Parathyroid adenoma (tissue), 2 donors: ENCODE measurements at regions not wholly inside any gene's neighbourhood (a gene's known extent, or its start where the extent isn't known, plus 50 kb on each side); places are given as distances from the start of the nearest gene placed in this dataset.

Experiments used
- H2AFZ ChIP-seq: fragments of 300-600 bp; sonication (generic); one replicate; pipeline ENCODE4 v1.7.0; 2017; ENCODE audit warnings: antibody characterized with exemption, mild to moderate bottlenecking
- H3K27ac ChIP-seq: fragments of 300-600 bp; sonication (generic); one replicate; pipeline ENCODE4 v1.7.0; 2017
- H3K27me3 ChIP-seq: fragments of 300-600 bp; sonication (generic); one replicate; pipeline ENCODE4 v1.7.0; 2017; ENCODE audit warnings: low read length; ENCODE audit not compliant: control insufficient read depth, insufficient read depth
- H3K36me3 ChIP-seq: fragments of 300-600 bp; sonication (generic); one replicate; pipeline ENCODE4 v1.7.0; 2017; ENCODE audit warnings: low read length; ENCODE audit not compliant: control insufficient read depth, insufficient read depth
- H3K4me1 ChIP-seq: fragments of 300-600 bp; sonication (generic); one replicate; pipeline ENCODE4 v1.7.0; 2017; ENCODE audit warnings: control low read depth
- H3K4me2 ChIP-seq: fragments of 300-600 bp; sonication (generic); one replicate; pipeline ENCODE4 v1.7.0; 2017; ENCODE audit warnings: low read length
- H3K4me3 ChIP-seq: fragments of 300-600 bp; sonication (generic); one replicate; pipeline ENCODE4 v1.7.0; 2017; ENCODE audit warnings: low read depth, low read length
- H3K79me2 ChIP-seq: fragments of 300-600 bp; sonication (generic); one replicate; pipeline ENCODE4 v1.7.0; 2017; ENCODE audit warnings: control low read depth
- H3K9ac ChIP-seq: fragments of 300-600 bp; sonication (generic); one replicate; pipeline ENCODE4 v1.7.0; 2017; ENCODE audit warnings: mild to moderate bottlenecking
- H3K9me3 ChIP-seq: fragments of 300-600 bp; sonication (generic); one replicate; pipeline ENCODE4 v1.7.0; 2017; ENCODE audit warnings: low read length; ENCODE audit not compliant: control insufficient read depth
- TF ChIP-seq, protein P1 (sequence below): fragments of 300-600 bp; sonication (generic); IDR thresholded peaks from one replicate; pipeline ENCODE4 v1.7.0; 2017; ENCODE audit warnings: antibody characterized with exemption, mild to moderate bottlenecking
- donor health status: primary hyperparathyroidism.

GRCh38 chr11:130796828-130797227 is 119.5 kb downstream of the SNX19 start:
- no peaks in the 10 kb centered on the region for H3K9me3 ChIP-seq
- H3K4me2 ChIP-seq: no peak overlapping the region
- H3K9ac ChIP-seq: no peak overlapping the region
- H3K4me1 ChIP-seq: no peaks in the 10 kb centered on the region
- H3K4me3 ChIP-seq: no peak overlapping the region
- H3K27me3 ChIP-seq: no peaks in the 10 kb centered on the region
- H3K27ac ChIP-seq: no peak overlapping the region
- TF ChIP-seq, protein P1, sequence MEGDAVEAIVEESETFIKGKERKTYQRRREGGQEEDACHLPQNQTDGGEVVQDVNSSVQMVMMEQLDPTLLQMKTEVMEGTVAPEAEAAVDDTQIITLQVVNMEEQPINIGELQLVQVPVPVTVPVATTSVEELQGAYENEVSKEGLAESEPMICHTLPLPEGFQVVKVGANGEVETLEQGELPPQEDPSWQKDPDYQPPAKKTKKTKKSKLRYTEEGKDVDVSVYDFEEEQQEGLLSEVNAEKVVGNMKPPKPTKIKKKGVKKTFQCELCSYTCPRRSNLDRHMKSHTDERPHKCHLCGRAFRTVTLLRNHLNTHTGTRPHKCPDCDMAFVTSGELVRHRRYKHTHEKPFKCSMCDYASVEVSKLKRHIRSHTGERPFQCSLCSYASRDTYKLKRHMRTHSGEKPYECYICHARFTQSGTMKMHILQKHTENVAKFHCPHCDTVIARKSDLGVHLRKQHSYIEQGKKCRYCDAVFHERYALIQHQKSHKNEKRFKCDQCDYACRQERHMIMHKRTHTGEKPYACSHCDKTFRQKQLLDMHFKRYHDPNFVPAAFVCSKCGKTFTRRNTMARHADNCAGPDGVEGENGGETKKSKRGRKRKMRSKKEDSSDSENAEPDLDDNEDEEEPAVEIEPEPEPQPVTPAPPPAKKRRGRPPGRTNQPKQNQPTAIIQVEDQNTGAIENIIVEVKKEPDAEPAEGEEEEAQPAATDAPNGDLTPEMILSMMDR: no peak
- no peaks in the 10 kb centered on the region for H3K36me3 ChIP-seq
- no peaks in the 10 kb centered on the region for H3K79me2 ChIP-seq
- no peak overlapping the region for H2AFZ ChIP-seq

GRCh38 chr11:130798280-130798679 is 118.0 kb downstream of the SNX19 start:
- H3K27me3 ChIP-seq: no peaks in the 10 kb centered on the region
- no peaks in the 10 kb centered on the region for H3K79me2 ChIP-seq
- no peaks in the 10 kb centered on the region for H3K4me1 ChIP-seq
- TF ChIP-seq, protein P1: no peak
- no peak overlapping the region for H3K9ac ChIP-seq
- no peak overlapping the region for H3K4me2 ChIP-seq
- no peaks in the 10 kb centered on the region for H3K9me3 ChIP-seq
- no peak overlapping the region for H3K27ac ChIP-seq
- no peak overlapping the region for H3K4me3 ChIP-seq
- no peaks in the 10 kb centered on the region for H3K36me3 ChIP-seq
- no peak overlapping the region for H2AFZ ChIP-seq

DNA sequence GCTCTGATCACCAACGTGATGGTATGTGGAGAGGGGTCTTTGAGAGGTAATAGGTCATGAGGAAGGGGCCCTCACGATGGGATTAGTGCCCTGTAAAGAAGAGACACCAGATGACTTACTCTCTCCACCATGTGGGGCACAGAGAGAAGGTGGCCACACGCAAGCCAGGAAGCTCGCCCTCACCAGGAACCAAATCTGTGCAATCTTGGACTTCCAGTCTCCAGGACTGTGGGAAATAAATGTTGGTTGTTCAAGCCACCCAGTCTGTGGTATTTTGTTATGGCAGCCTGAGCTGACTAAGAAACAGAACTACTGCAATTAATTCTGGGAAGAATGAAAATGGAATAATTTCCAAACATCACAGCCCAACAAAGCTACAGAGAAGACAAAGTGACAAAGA is 117.5 kb downstream of the SNX19 start:
- TF ChIP-seq, protein P1: no peak
- H3K4me1 ChIP-seq: no peaks in the 10 kb centered on the region
- H3K9ac ChIP-seq: no peak overlapping the region

DNA sequence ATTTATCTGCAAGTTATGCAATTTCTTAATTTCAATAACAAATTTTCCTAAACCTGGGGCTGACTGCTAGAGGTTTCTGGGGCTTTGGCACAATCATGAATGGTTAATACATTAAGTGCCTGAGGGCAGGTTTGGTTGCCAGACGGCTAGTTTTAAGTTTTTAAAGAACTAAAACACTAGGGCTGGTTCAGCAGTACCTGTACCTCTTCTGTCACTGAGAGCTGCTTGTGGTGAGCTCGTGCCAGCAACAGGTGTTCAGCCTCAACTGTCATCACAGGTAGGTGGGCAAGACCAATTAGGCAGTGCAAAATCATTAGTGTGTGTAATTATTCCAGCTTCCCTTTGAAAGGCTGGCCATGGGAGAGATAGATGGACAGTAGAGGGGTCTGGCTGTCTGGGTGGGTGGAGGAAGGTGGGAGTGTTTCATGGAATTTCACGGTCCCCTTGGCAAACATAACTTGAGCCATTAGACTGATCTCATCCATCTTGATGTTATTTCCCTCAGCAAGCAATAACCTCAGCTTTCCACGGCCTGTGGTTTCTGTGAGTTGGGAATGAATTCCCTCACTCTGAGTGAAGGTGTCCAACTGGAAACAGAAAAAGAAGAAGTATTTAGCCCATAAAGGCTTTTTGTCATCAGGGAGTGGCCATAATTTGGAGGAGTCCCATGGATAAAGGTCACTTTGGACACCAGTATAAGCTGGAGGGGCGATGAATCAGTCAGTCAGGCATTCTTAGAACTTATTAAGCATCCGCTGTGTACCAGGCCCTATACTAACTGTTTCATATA is 114.8 kb downstream of the SNX19 start:
- Histone ChIP-seq H3K27ac (no peak overlapping the region), H3K36me3 (no peaks in the 10 kb centered on the region), H3K4me3 (no peak overlapping the region), H3K9me3 (no peaks in the 10 kb centered on the region), H3K79me2 (no peaks in the 10 kb centered on the region), H3K9ac (no peak overlapping the region), H2AFZ (no peak overlapping the region), H3K4me2 (no peak overlapping the region), H3K4me1 (no peaks in the 10 kb centered on the region), H3K27me3 (no peaks in the 10 kb centered on the region)
- TF ChIP-seq, protein P1: no peak

More for the DNA sequence above, 117.5 kb downstream of the SNX19 start:
- H3K4me3 ChIP-seq: no peak overlapping the region
- no peak overlapping the region for H3K27ac ChIP-seq
- no peak overlapping the region for H3K4me2 ChIP-seq
- H3K27me3 ChIP-seq: no peaks in the 10 kb centered on the region
- H3K9me3 ChIP-seq: no peaks in the 10 kb centered on the region
- H3K36me3 ChIP-seq: no peaks in the 10 kb centered on the region
- H3K79me2 ChIP-seq: no peaks in the 10 kb centered on the region
- no peak overlapping the region for H2AFZ ChIP-seq

DNA sequence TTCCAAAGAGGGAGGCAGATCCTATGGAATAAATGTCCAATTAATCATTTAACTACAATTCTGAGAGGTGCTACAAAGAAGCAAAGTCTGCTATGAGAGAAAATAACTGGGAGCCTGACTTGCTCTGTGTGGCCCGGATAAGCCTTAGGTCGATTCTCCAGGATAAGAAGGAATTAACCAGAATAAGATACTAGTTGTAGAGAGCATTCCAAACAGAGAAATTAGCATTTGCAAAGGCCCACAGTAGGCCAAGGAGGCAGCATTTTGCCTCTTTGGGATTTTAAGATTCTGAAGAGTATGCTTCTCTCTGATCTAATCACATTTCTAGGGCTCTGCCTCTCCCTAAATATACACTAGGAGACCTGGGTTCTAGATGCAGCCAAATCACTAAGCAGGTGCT is 113.7 kb downstream of the SNX19 start:
- no peak overlapping the region for H3K4me2 ChIP-seq
- no peaks in the 10 kb centered on the region for H3K36me3 ChIP-seq
- H3K27ac ChIP-seq: no peak overlapping the region
- H3K79me2 ChIP-seq: no peaks in the 10 kb centered on the region
- no peaks in the 10 kb centered on the region for H3K27me3 ChIP-seq
- no peak overlapping the region for H3K4me3 ChIP-seq
- no peak overlapping the region for H3K9ac ChIP-seq
- no peaks in the 10 kb centered on the region for H3K4me1 ChIP-seq
- no peaks in the 10 kb centered on the region for H3K9me3 ChIP-seq
- H2AFZ ChIP-seq: no peak overlapping the region
- TF ChIP-seq, protein P1: no peak
